SK-N-SH treated with all-trans-retinoic acid at 6 μM for 48 hours (cell line): ENCODE measurements at regions not wholly inside any gene's neighbourhood (a gene's known extent, or its start where the extent isn't known, plus 50 kb on each side); places are given as distances from the start of the nearest gene placed in this dataset.

ENCODE experiments used
- ATAC-seq: fragments of 200-7000 bp; cut with Tn5 transposase; 3 replicates; pipeline ENCODE4 v1.9.1; 2020; ENCODE audit warnings: mild to moderate bottlenecking, moderate library complexity
- ESRRG ChIP-seq: fragments of 250-450 bp; sonication (Bioruptor Pico); IDR thresholded peaks from 2 replicates; pipeline ENCODE4 v1.6.1; 2021; ENCODE audit warnings: mild to moderate bottlenecking
- GLIS3 ChIP-seq: fragments of 250-450 bp; sonication (Bioruptor Pico); IDR thresholded peaks from 2 replicates; pipeline ENCODE4 v1.5.0; 2020; ENCODE audit warnings: mild to moderate bottlenecking, moderate library complexity
- OSR1 ChIP-seq: fragments of 250-450 bp; sonication (Bioruptor Pico); IDR thresholded peaks from 2 replicates; pipeline ENCODE4 v1.8.0; 2022; ENCODE audit warnings: moderate library complexity, mild to moderate bottlenecking, inconsistent platforms
- PPARA ChIP-seq: fragments of 250-450 bp; sonication (Bioruptor Pico); IDR thresholded peaks from 2 replicates; pipeline ENCODE4 v1.5.0; 2020; ENCODE audit warnings: mild to moderate bottlenecking, borderline replicate concordance
- SNAI2 ChIP-seq: fragments of 250-450 bp; sonication (Bioruptor Pico); IDR thresholded peaks from 2 replicates; pipeline ENCODE4 v1.5.0; 2020; ENCODE audit warnings: mild to moderate bottlenecking, moderate library complexity
- TCF4 ChIP-seq: fragments of 250-450 bp; sonication (Bioruptor Pico); IDR thresholded peaks from 2 replicates; pipeline ENCODE4 v1.8.0; 2021; ENCODE audit warnings: mild to moderate bottlenecking, moderate library complexity, borderline replicate concordance
- ZC3H10 ChIP-seq: fragments of 250-450 bp; sonication (Bioruptor Pico); IDR thresholded peaks from 2 replicates; pipeline ENCODE4 v1.5.1; 2021; ENCODE audit warnings: mild to moderate bottlenecking, moderate library complexity
- ZFP3 ChIP-seq: fragments of 250-450 bp; sonication (Bioruptor Pico); IDR thresholded peaks from 2 replicates; pipeline ENCODE4 v1.5.0; 2020; ENCODE audit warnings: mild to moderate bottlenecking, moderate library complexity
- ZFP30 ChIP-seq: fragments of 450-650 bp; formaldehyde crosslinking; IDR thresholded peaks from 2 replicates; pipeline ENCODE4 v1.5.0; 2022; ENCODE audit warnings: mild to moderate bottlenecking, moderate library complexity
- ZNF8 ChIP-seq: fragments of 450-650 bp; formaldehyde crosslinking; IDR thresholded peaks from 2 replicates; pipeline ENCODE4 v1.5.0; 2020; ENCODE audit warnings: mild to moderate bottlenecking, moderate library complexity
- TF ChIP-seq, protein P1 (sequence below): fragments of 250-450 bp; sonication (Bioruptor Pico); IDR thresholded peaks from 2 replicates; pipeline ENCODE4 v1.5.1; 2020; ENCODE audit warnings: low read depth, mild to moderate bottlenecking, moderate library complexity
- TF ChIP-seq, protein P2 (sequence below): fragments of 250-450 bp; sonication (Bioruptor Pico); IDR thresholded peaks from 2 replicates; pipeline ENCODE4 v1.5.0; 2020; ENCODE audit warnings: mild to moderate bottlenecking, moderate library complexity
- TF ChIP-seq, protein P3 (sequence below): fragments of 250-450 bp; sonication (Bioruptor Pico); IDR thresholded peaks from 2 replicates; pipeline ENCODE4 v1.8.0; 2020; ENCODE audit warnings: mild to moderate bottlenecking, moderate library complexity, borderline replicate concordance
- TF ChIP-seq, protein P4 (sequence below): fragments of 250-450 bp; sonication (Bioruptor Pico); IDR thresholded peaks from 2 replicates; pipeline ENCODE4 v1.8.0; 2021; ENCODE audit warnings: low read depth, mild to moderate bottlenecking, moderate library complexity, borderline replicate concordance
- TF ChIP-seq, protein P5 (sequence below): fragments of 250-450 bp; sonication (Bioruptor Pico); IDR thresholded peaks from 2 replicates; pipeline ENCODE4 v1.5.1; 2021; ENCODE audit warnings: mild to moderate bottlenecking, moderate library complexity

DNA sequence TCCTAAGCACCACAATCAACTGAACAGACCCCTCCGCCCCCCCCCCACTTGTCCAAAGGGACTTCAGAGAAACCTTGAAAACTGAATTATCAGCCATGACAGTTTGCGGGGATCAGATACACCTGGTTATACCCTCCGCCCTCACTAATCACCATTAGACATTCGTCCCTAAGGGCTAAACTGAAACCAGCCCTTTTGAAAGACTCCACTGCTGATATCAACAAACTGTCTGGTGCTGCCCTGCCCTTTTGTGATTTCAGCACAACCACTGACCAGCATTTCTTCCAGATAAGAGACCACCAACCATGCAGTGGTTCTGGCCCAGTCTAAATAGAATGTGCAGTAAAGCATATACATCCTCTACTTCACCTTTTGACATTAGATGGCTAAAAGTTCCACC lies 1422.9 kb downstream of the EFNB2 start:
- no peak for ATAC-seq
- TF ChIP-seq GLIS3 (CRISPR knock-in tag) (no peak), ZFP3 (CRISPR knock-in tag) (no peak), ZC3H10 (no peak), OSR1 (CRISPR knock-in tag) (no peak), TCF4 (CRISPR knock-in tag) (no peak), ESRRG (CRISPR knock-in tag) (no peak), ZFP30 (no peak), PPARA (no peak), ZNF8 (CRISPR knock-in tag) (no peak)
- TF ChIP-seq, protein P1, sequence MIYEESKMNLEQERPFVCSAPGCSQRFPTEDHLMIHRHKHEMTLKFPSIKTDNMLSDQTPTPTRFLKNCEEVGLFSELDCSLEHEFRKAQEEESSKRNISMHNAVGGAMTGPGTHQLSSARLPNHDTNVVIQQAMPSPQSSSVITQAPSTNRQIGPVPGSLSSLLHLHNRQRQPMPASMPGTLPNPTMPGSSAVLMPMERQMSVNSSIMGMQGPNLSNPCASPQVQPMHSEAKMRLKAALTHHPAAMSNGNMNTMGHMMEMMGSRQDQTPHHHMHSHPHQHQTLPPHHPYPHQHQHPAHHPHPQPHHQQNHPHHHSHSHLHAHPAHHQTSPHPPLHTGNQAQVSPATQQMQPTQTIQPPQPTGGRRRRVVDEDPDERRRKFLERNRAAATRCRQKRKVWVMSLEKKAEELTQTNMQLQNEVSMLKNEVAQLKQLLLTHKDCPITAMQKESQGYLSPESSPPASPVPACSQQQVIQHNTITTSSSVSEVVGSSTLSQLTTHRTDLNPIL = no peak
- TF ChIP-seq, protein P2, sequence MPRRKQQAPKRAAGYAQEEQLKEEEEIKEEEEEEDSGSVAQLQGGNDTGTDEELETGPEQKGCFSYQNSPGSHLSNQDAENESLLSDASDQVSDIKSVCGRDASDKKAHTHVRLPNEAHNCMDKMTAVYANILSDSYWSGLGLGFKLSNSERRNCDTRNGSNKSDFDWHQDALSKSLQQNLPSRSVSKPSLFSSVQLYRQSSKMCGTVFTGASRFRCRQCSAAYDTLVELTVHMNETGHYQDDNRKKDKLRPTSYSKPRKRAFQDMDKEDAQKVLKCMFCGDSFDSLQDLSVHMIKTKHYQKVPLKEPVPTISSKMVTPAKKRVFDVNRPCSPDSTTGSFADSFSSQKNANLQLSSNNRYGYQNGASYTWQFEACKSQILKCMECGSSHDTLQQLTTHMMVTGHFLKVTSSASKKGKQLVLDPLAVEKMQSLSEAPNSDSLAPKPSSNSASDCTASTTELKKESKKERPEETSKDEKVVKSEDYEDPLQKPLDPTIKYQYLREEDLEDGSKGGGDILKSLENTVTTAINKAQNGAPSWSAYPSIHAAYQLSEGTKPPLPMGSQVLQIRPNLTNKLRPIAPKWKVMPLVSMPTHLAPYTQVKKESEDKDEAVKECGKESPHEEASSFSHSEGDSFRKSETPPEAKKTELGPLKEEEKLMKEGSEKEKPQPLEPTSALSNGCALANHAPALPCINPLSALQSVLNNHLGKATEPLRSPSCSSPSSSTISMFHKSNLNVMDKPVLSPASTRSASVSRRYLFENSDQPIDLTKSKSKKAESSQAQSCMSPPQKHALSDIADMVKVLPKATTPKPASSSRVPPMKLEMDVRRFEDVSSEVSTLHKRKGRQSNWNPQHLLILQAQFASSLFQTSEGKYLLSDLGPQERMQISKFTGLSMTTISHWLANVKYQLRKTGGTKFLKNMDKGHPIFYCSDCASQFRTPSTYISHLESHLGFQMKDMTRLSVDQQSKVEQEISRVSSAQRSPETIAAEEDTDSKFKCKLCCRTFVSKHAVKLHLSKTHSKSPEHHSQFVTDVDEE (CRISPR knock-in tag) = no peak
- TF ChIP-seq, protein P3, sequence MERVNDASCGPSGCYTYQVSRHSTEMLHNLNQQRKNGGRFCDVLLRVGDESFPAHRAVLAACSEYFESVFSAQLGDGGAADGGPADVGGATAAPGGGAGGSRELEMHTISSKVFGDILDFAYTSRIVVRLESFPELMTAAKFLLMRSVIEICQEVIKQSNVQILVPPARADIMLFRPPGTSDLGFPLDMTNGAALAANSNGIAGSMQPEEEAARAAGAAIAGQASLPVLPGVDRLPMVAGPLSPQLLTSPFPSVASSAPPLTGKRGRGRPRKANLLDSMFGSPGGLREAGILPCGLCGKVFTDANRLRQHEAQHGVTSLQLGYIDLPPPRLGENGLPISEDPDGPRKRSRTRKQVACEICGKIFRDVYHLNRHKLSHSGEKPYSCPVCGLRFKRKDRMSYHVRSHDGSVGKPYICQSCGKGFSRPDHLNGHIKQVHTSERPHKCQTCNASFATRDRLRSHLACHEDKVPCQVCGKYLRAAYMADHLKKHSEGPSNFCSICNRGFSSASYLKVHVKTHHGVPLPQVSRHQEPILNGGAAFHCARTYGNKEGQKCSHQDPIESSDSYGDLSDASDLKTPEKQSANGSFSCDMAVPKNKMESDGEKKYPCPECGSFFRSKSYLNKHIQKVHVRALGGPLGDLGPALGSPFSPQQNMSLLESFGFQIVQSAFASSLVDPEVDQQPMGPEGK (CRISPR knock-in tag) = no peak
- TF ChIP-seq, protein P4, sequence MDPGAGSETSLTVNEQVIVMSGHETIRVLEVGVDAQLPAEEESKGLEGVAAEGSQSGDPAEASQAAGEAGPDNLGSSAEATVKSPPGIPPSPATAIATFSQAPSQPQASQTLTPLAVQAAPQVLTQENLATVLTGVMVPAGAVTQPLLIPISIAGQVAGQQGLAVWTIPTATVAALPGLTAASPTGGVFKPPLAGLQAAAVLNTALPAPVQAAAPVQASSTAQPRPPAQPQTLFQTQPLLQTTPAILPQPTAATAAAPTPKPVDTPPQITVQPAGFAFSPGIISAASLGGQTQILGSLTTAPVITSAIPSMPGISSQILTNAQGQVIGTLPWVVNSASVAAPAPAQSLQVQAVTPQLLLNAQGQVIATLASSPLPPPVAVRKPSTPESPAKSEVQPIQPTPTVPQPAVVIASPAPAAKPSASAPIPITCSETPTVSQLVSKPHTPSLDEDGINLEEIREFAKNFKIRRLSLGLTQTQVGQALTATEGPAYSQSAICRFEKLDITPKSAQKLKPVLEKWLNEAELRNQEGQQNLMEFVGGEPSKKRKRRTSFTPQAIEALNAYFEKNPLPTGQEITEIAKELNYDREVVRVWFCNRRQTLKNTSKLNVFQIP (CRISPR knock-in tag) = no peak

DNA sequence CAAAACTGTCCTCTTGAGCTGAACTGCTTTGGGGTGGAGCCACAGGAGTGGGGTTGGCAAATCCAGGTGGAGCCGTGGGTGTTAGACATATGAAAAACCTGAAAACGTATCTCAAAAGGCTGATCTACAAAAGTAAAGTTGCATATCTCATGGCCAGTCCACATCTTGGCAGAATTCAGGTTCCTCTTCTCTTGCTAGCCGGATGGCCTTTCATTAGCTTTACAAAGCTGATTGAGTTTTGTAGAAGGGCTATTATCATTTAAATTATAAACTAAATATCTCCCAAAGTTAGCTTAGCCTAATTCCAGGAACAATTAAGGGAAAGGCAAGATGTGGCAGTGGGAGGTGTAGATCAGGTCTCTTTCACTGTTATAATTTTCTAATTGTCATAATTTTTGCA lies 1427.7 kb downstream of the EFNB2 start:
- TF ChIP-seq PPARA = no peak
- TF ChIP-seq, protein P5, sequence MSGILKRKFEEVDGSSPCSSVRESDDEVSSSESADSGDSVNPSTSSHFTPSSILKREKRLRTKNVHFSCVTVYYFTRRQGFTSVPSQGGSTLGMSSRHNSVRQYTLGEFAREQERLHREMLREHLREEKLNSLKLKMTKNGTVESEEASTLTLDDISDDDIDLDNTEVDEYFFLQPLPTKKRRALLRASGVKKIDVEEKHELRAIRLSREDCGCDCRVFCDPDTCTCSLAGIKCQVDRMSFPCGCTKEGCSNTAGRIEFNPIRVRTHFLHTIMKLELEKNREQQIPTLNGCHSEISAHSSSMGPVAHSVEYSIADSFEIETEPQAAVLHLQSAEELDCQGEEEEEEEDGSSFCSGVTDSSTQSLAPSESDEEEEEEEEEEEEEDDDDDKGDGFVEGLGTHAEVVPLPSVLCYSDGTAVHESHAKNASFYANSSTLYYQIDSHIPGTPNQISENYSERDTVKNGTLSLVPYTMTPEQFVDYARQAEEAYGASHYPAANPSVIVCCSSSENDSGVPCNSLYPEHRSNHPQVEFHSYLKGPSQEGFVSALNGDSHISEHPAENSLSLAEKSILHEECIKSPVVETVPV = no peak
- TF ChIP-seq TCF4 (CRISPR knock-in tag) = no peak
- TF ChIP-seq, protein P4 (CRISPR knock-in tag) = no peak
- TF ChIP-seq, protein P3 (CRISPR knock-in tag) = no peak
- no peak for TF ChIP-seq ZNF8 (CRISPR knock-in tag)
- TF ChIP-seq SNAI2 (CRISPR knock-in tag) = no peak
- TF ChIP-seq, protein P1 = no peak
- no peak for ATAC-seq
